ENCODE measurements at regions not wholly inside any gene's neighbourhood (a gene's known extent, or its start where the extent isn't known, plus 50 kb on each side); places are given as distances from the start of the nearest gene placed in this dataset.
"Not testable (repeated sequence)": the region's sequence is repeated elsewhere in the genome, so short reads cannot be mapped to it uniquely, and the experiment has no call there.

DNA sequence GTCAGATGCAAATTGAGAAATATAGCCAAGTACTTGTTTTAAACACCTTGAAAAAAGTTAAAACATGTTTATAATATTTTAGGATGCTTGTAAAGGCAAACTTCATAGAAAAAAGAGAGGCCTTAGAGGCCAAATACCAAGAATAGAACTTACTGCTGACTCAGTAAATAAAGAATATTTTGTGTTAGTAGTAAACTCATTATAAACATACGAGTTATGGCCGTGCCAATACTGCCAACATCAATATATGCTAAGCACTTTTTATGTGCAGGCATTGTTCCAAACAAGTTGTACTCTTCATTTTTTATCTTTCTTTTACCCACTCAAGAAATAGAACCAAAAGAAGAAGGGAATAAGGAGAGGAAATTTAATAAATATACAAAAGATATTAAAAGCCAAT is 705.9 kb upstream of the NCAM2 start:
- POLR2A ChIA-PET, result no interaction called here
- intact Hi-C loops (cut with micrococcal nuclease), result no loop called here

DNA sequence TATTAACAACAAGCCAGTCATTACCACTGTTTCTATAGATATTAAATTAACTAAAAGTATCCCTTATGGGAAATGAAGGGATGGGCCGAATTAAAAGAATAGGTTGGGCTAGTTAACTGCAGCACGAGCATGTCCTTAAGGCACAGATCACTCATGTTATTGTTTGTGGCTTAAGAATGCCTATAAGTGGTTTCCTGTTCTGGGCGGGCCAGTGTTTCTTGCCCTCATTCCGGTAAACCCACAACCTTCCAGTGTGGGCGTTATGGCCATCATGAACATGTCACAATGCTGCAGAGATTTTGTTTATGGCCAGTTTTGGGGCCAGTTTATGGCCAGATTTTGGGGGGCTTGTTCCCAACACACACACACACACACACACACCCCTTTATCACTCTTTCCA is 705.4 kb upstream of the NCAM2 start:
- H3K9ac ChIP-seq (replicated peaks; ENCODE audit: extremely low read depth, insufficient read depth, low read length); H3K4me2 ChIP-seq (ENCODE audit: insufficient read depth, low read length); H2AFZ ChIP-seq (ENCODE audit: low read depth, low read length); H3K27me3 ChIP-seq (ENCODE audit: control insufficient read depth in 2 of 2, insufficient read depth in 2 of 2, low read length in 2 of 2); H4K20me1 ChIP-seq (replicated peaks; ENCODE audit: control insufficient read depth, extremely low read depth, insufficient read depth, low read length); CTCF ChIA-PET; dilution Hi-C loops (cut with MboI; ENCODE audit: extremely low pct_ligation_motif_present, low sequenced_read_pairs); H3K4me3 ChIP-seq (replicated peaks in 1 of 3; ENCODE audit: insufficient read depth in 1 of 3, low read depth in 1 of 3, low read length in 3 of 3); H3K9me3 ChIP-seq (replicated peaks; ENCODE audit: control insufficient read depth, insufficient read depth, low read length); POLR2A ChIA-PET; H3K4me1 ChIP-seq (ENCODE audit: control insufficient read depth, extremely low read depth, insufficient read depth, low read length); H3K9me1 ChIP-seq (replicated peaks; ENCODE audit: control insufficient read depth, extremely low read depth, insufficient read depth, low read length); H3K27ac ChIP-seq (ENCODE audit: insufficient read depth, low read depth, low read length); intact Hi-C loops (cut with micrococcal nuclease); BruUV-seq (replicated peaks); H3K79me2 ChIP-seq (ENCODE audit: control insufficient read depth, insufficient read depth, low read length); H3K36me3 ChIP-seq (ENCODE audit: control insufficient read depth in 2 of 2, extremely low read depth in 1 of 2, insufficient read depth in 2 of 2, low read length in 2 of 2); FAIRE-seq; DNase-seq (ENCODE audit: low read depth, low spot score): not testable (repeated sequence)

More for the DNA sequence above, 705.9 kb upstream of the NCAM2 start:
- Histone ChIP-seq H3K9ac (replicated peaks; ENCODE audit: extremely low read depth, insufficient read depth, low read length) (no peak overlapping the region), H3K27ac (ENCODE audit: insufficient read depth, low read depth, low read length) (no peak overlapping the region), H3K9me1 (replicated peaks; ENCODE audit: control insufficient read depth, extremely low read depth, insufficient read depth, low read length) (no peaks in the 10 kb centered on the region), H3K9me3 (replicated peaks; ENCODE audit: control insufficient read depth, insufficient read depth, low read length) (no peaks in the 10 kb centered on the region), H3K36me3 (ENCODE audit: control insufficient read depth in 2 of 2, extremely low read depth in 1 of 2, insufficient read depth in 2 of 2, low read length in 2 of 2) (no peaks in the 10 kb centered on the region), H3K79me2 (ENCODE audit: control insufficient read depth, insufficient read depth, low read length) (no peaks in the 10 kb centered on the region), H3K4me1 (ENCODE audit: control insufficient read depth, extremely low read depth, insufficient read depth, low read length) (no peaks in the 10 kb centered on the region), H3K4me3 (replicated peaks in 1 of 3; ENCODE audit: insufficient read depth in 1 of 3, low read depth in 1 of 3, low read length in 3 of 3) (no peak overlapping the region), H3K27me3 (ENCODE audit: control insufficient read depth in 2 of 2, insufficient read depth in 2 of 2, low read length in 2 of 2) (no peaks in the 10 kb centered on the region), H4K20me1 (replicated peaks; ENCODE audit: control insufficient read depth, extremely low read depth, insufficient read depth, low read length) (no peaks in the 10 kb centered on the region), H2AFZ (ENCODE audit: low read depth, low read length) (no peak overlapping the region), H3K4me2 (ENCODE audit: insufficient read depth, low read length) (no peak overlapping the region)
- no TSS peak for BruUV-seq (replicated peaks)
- dilution Hi-C loops (cut with MboI; ENCODE audit: extremely low pct_ligation_motif_present, low sequenced_read_pairs), result no loop called here
- DNase-seq (ENCODE audit: low read depth, low spot score), result no peak
- FAIRE-seq, result no peak
- TF ChIP-seq CTCF (IDR thresholded peaks at IDR 0.05; ENCODE audit: extremely low read depth in 1 of 2, insufficient read depth in 1 of 2, low read depth in 1 of 2, low read length in 2 of 2), result no peak
- no peak for TF ChIP-seq POLR2A (IDR thresholded peaks at IDR 0.05; ENCODE audit: low read depth, low read length)
- TF ChIP-seq, protein P1, sequence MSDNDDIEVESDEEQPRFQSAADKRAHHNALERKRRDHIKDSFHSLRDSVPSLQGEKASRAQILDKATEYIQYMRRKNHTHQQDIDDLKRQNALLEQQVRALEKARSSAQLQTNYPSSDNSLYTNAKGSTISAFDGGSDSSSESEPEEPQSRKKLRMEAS (IDR thresholded peaks at IDR 0.05; ENCODE audit: insufficient read depth, insufficient read length), result no peak
- TF ChIP-seq EZH2 (IDR thresholded peaks at IDR 0.05; ENCODE audit: borderline replicate concordance, low read depth, low read length, severe bottlenecking), result no peak
- TF ChIP-seq POLR2AphosphoS5 (IDR thresholded peaks at IDR 0.05; ENCODE audit: insufficient read depth, low read depth, low read length), result no peak
- no peak for TF ChIP-seq FOS (IDR thresholded peaks at IDR 0.05; ENCODE audit: borderline replicate concordance, insufficient read depth, low read length)
- TF ChIP-seq JUN (IDR thresholded peaks at IDR 0.05; ENCODE audit: borderline replicate concordance, insufficient read depth, insufficient read length, low read depth), result no peak
- TF ChIP-seq MYC (IDR thresholded peaks at IDR 0.05; ENCODE audit: low read depth, low read length), result no peak
- TF ChIP-seq GATA2 (IDR thresholded peaks at IDR 0.05; ENCODE audit: insufficient read depth, insufficient read length, low read depth, low read length), result no peak
- CTCF ChIA-PET, result no interaction called here

Measured in endothelial cell of umbilical vein (primary cell).